AG04449 (cell line): ENCODE measurements at regions not wholly inside any gene's neighbourhood (a gene's known extent, or its start where the extent isn't known, plus 50 kb on each side); places are given as distances from the start of the nearest gene placed in this dataset.

Experiments
- CTCF ChIA-PET: fragments of 350-600 bp; formaldehyde crosslinking; extraction: SDS; loops from one replicate; lab custom pipeline; 2021; ENCODE audit warnings: antibody characterized with exemption; lab: Yijun Ruan, JAX
- POLR2A ChIA-PET: fragments of 400-600, 350-600 bp; formaldehyde crosslinking; extraction: SDS; loops from one replicate; lab custom pipeline; 2020; ENCODE audit warnings: antibody characterized with exemption, inconsistent platforms; lab: Yijun Ruan, JAX
- DNase-seq: peaks from one replicate; pipeline ENCODE4 v3.0.0-alpha.2; 2010; ENCODE audit warnings: low read depth, low spot score
- H3K4me3 ChIP-seq: 2 replicates; pipeline ENCODE4 v1.5.1; 2011; ENCODE audit warnings: low read depth, mild to moderate bottlenecking, control low read depth, low read length
- TF ChIP-seq, protein P1 (sequence below): IDR thresholded peaks from one replicate; pipeline ENCODE4 v1.5.1; 2011; ENCODE audit warnings: mild to moderate bottlenecking, moderate library complexity, low read length, control low read depth, inconsistent platforms; ENCODE audit not compliant: insufficient read depth; ENCODE audit errors: missing control alignments

DNA sequence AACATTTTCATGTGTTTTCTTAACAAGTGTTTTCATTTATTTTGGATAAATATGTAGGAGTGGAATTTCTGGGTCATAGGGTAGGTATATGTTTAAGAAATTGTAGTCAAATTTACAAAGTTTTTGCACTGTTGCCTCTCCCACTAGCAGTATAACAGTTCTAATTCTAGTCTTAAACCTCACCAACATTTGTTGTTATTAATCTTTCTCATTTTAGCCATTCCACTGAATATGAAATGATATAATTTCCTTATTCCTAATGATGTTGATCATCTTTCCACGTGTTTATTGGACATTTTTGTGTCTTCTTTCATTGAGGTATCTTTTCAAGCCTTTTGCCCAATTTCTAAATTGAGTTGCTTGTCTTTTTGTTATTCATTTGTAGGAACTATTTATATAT lies 62.0 kb downstream of the C11orf91 start:
- ChIA-PET POLR2A (no interaction called here), CTCF (interaction anchor here (0.9 kb wide), 1 partner anchor 49 kb away, joined by 3 read pairs; no protein-coding TSS in a partner anchor)
- DNase-seq: no peak
- H3K4me3 ChIP-seq: no peak overlapping the region
- TF ChIP-seq, protein P1, sequence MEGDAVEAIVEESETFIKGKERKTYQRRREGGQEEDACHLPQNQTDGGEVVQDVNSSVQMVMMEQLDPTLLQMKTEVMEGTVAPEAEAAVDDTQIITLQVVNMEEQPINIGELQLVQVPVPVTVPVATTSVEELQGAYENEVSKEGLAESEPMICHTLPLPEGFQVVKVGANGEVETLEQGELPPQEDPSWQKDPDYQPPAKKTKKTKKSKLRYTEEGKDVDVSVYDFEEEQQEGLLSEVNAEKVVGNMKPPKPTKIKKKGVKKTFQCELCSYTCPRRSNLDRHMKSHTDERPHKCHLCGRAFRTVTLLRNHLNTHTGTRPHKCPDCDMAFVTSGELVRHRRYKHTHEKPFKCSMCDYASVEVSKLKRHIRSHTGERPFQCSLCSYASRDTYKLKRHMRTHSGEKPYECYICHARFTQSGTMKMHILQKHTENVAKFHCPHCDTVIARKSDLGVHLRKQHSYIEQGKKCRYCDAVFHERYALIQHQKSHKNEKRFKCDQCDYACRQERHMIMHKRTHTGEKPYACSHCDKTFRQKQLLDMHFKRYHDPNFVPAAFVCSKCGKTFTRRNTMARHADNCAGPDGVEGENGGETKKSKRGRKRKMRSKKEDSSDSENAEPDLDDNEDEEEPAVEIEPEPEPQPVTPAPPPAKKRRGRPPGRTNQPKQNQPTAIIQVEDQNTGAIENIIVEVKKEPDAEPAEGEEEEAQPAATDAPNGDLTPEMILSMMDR: no peak

DNA sequence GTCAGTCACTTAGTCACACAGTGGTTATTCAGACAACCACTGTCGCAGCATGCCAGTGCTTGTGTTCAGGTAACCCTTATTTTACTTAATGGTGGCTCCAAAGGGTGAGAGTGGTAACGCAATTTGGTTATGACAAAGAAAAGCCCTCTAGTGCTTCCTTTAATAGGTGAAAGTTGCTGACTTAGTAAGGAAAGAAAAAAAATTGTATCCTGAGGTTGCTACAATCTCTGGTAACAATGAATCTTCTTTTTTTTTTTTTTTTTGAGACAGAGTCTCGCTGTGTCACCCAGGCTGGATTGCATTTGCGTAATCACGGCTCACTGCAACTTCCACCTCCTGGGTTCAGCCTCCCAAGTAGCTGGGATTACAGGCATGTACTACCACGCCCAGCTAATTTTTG lies 64.5 kb downstream of the C11orf91 start:
- CTCF ChIA-PET: no interaction called here
- no peak overlapping the region for H3K4me3 ChIP-seq
- no peak for DNase-seq
- POLR2A ChIA-PET: interaction anchor here (0.7 to 0.9 kb wide), 2 partner anchors 13 to 55 kb away, joined by 4 to 8 read pairs; no protein-coding TSS in a partner anchor
- TF ChIP-seq, protein P1: no peak

DNA sequence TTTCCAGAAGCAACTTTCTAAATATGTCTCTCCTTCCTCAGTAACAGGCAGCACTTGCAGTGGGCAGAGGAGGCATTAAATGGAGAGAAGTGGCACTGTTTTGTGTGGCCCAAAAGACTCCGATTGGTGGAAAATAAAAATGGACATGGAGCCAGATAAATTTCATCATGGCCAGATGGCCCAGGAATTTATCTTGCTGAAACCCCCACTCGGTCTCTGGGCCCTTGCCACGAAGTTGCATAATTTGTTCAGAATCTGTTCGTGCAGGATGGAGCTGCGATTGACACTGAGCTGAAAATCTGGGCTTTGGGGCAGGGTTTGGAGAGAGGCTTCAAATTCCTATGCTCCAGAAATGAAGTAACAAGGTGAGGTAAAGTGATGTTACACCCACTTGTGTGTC lies 65.5 kb downstream of the C11orf91 start:
- TF ChIP-seq, protein P1: no peak
- CTCF ChIA-PET: no interaction called here
- DNase-seq: no peak
- POLR2A ChIA-PET: interaction anchor here (0.9 kb wide), 1 partner anchor 56 kb away, joined by 4 read pairs; no protein-coding TSS in a partner anchor
- no peak overlapping the region for H3K4me3 ChIP-seq

DNA sequence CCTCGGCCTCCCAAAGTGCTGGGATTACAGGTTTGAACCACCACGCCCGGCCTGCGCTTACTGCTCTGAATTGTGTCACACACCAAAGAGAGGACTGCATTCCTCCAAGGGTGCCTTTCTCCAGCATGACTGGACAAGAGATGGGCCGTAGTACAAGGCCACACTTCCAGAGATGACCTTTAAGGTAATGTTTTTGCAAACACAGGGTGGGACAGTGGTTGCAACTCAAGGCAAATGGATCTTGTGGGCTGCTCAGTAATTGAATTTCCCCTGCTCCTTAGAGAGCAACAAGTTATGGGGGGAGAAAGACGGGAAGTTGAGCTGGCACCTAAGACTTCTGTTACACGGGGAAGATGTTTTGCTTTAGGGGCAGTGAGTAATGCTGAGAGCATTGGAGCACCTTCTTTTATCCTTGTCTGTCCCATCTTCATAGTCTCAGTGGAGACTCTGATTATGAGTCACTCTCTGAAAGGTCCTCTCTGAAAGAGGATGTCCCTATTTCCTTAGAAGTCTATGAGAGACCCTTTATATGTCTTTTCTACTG lies 66.3 kb downstream of the C11orf91 start:
- DNase-seq: no peak
- H3K4me3 ChIP-seq: no peak overlapping the region
- TF ChIP-seq, protein P1: no peak
- CTCF ChIA-PET: interaction anchor here (1.4 kb wide), 1 partner anchor 53 kb away, joined by 4 read pairs; no protein-coding TSS in a partner anchor
- POLR2A ChIA-PET: no interaction called here

DNA sequence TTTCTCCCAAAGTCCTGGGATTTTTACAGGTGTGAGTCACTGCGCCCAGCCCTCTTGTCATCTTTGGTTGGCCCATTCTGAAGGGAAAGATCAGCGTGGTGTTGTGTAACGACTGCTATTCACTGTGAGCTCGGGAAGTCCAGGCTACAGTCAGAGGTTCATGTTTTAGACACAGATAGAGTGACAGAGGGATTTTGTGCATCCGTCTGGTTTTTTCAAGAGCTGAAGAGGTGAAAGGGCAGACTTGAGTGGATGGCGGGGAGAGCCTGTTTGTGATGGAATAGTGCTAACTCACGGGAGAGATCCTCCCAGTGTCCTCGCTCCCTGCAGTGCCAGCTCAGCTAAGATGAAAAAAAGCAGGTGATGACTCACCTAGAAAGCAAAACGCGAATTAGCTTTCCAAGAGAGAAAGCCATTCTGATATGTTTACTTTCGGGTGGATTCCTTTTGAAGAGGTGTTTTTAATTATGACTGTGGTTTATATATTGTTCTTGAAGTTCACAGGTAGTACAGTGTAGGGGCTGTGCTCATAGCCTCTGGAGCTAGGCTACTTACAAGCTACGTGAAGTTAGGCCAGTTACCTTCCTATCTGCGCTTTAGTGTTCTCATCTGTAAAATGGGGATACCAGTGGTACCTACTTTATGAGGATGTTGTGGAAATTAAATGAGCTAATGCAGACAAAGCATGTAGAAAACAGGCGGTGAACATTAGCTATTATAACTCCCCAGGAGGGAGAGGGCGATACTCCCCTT lies 67.2 kb downstream of the C11orf91 start:
- TF ChIP-seq, protein P1: no peak
- ChIA-PET CTCF (interaction anchor here (1.4 kb wide), 1 partner anchor 54 kb away, joined by 4 read pairs; no protein-coding TSS in a partner anchor), POLR2A (no interaction called here)
- no peak for DNase-seq
- H3K4me3 ChIP-seq: no peak overlapping the region

DNA sequence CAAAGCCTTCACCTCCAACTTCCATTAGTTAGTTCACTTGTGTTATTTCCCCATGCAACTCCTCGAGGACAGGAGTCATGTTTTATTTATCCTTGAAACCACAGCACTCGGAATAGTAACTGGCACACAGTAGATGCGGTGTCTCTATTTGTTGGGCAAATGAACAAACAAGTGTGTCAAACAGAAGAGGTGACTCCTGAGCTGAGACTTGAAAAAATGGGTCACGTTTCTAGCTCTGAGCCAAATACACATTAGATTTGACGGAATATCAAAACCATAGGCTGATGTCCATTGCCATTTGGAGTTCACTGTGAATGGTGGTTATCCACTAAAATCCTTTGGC lies 68.9 kb downstream of the C11orf91 start:
- no peak for DNase-seq
- POLR2A ChIA-PET: no interaction called here
- TF ChIP-seq, protein P1: no peak
- H3K4me3 ChIP-seq: no peak overlapping the region
- CTCF ChIA-PET: no interaction called here
